GM04504 (cell line): ENCODE measurements at regions not wholly inside any gene's neighbourhood (a gene's known extent, or its start where the extent isn't known, plus 50 kb on each side); places are given as distances from the start of the nearest gene placed in this dataset.
"Not testable (repeated sequence)": the region's sequence is repeated elsewhere in the genome, so short reads cannot be mapped to it uniquely, and the experiment has no call there.

Source experiments
- DNase-seq: peaks from one replicate; pipeline ENCODE4 v3.0.0-alpha.2; 2012; ENCODE audit warnings: low read depth

GRCh38 chr6:27190126-27190525, 57.4 kb upstream of the PRSS16 start:
- DNase-seq = no peak

GRCh38 chr6:27194453-27194852, 53.0 kb upstream of the PRSS16 start:
- DNase-seq = not testable (repeated sequence)

- not testable (repeated sequence) for DNase-seq
These were observed 52.0 kb upstream of the PRSS16 start for GRCh38 chr6:27195547-27195946.
